Muscle layer of duodenum (tissue), 2 donors: ENCODE measurements at regions not wholly inside any gene's neighbourhood (a gene's known extent, or its start where the extent isn't known, plus 50 kb on each side); places are given as distances from the start of the nearest gene placed in this dataset.

ENCODE experiments used
- H3K27ac ChIP-seq: one replicate; pipeline ENCODE4 v1.7.0; 2013; ENCODE audit warnings: mild to moderate bottlenecking, low read length
- H3K27me3 ChIP-seq: one replicate; pipeline ENCODE4 v1.7.0; 2013; ENCODE audit warnings: low read depth, mild to moderate bottlenecking, control low read depth, low read length
- H3K36me3 ChIP-seq, 2 donors: one replicate each; pipeline ENCODE4 v1.7.0; 2013; ENCODE audit warnings: low read length in 2 of 2, control low read depth in 1 of 2, mild to moderate bottlenecking in 1 of 2; ENCODE audit not compliant: insufficient read depth in 2 of 2, control insufficient read depth in 1 of 2
- H3K4me1 ChIP-seq, 2 donors: one replicate each; pipeline ENCODE4 v1.7.0; 2013; ENCODE audit warnings: low read length in 2 of 2, mild to moderate bottlenecking in 2 of 2, control low read depth in 1 of 2, moderate library complexity in 1 of 2; ENCODE audit not compliant: insufficient read depth in 2 of 2, control insufficient read depth in 1 of 2
- H3K4me3 ChIP-seq, 2 donors: one replicate each; pipeline ENCODE4 v1.7.0; 2013; ENCODE audit warnings: low read length in 2 of 2, low read depth in 1 of 2, mild to moderate bottlenecking in 1 of 2
- H3K9me3 ChIP-seq, 2 donors: one replicate each; pipeline ENCODE4 v1.7.0; 2013; ENCODE audit warnings: low read length in 2 of 2, control low read depth in 1 of 2, mild to moderate bottlenecking in 1 of 2; ENCODE audit not compliant: control insufficient read depth in 1 of 2
- donor health status: healthy.

DNA sequence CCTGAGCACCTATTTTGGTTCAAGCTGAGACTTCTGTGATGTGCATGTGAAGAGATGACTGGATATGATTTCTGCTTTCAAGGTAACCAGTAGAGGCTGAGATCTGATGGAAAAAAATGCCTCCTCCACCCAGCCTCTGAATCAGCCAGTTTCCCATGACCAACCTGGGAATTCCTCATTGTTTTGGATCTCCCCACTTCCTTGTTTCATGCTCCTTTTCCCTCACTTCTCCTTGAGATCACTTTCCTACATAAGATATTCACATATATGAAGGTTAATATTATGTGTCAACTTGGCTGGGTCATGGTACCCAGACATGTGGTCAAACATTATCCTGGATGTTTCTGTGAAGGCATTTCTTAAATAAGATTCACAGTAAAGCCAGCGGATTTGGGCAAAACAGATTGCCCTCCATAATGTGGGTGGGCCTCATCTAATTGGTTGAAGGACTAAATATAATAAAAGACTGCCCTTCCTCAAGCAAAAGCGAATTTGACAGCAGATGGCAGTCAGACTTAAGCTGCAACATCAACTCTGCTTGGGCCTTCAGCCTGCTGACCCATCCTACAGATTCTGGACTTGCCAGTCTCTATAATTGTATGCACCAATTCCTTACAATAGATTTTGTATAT is 379.4 kb downstream of the TNS1 start:
- no peaks in the 10 kb centered on the region for H3K36me3 ChIP-seq
- H3K27me3 ChIP-seq = no peaks in the 10 kb centered on the region
- H3K9me3 ChIP-seq = no peaks in the 10 kb centered on the region
- no peak overlapping the region for H3K4me3 ChIP-seq
- H3K4me1 ChIP-seq = peaks cover 7 to 42% of the 10 kb centered on the region in 2 donors
- peak overlapping the region; percentile 24 for H3K27ac ChIP-seq

DNA sequence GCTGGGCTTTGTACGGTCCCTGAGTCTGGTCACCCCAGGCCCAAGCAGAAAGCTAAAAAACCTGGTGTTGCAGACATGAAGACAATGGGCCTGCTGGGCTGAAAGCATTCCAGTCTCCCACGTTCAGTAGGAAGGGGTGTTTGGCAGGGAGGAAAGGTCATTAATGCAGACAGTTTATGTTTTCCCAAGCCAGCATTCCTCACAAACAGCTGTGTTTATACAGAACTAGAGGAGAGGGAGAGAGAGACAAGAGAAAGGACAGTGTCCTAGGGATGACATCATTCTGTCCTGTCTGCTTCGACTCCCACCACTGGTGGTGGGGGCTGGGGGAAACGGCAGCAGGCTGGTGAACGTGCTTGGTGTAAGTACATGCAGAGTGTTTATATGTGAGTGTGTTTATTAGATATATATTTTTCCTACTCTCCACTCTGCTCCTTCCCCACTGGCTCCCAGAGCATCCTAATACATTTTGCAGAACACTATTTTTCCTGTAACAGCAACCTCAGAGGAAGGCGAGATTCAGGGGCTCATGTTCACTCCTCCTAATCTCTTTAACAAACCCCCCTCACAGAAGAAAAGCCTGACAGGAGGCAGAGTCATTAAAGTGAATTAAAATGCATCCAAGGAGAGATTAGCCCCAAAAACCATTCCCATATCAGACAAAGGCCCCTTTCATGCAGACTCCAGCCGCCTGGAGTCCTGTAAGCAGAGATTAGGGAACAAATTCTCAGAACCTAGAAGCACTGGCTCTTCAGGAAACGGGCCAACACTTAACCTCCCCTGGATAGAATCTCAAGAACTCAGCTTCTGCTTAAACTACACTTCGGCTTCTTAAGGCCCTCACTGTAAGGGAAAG is 380.4 kb downstream of the TNS1 start:
- H3K4me3 ChIP-seq = peak overlapping the region in 1 of 2 donors; percentile 14
- peak overlapping the region; percentile 24 for H3K27ac ChIP-seq
- H3K9me3 ChIP-seq = no peaks in the 10 kb centered on the region
- no peaks in the 10 kb centered on the region for H3K36me3 ChIP-seq
- H3K4me1 ChIP-seq = peaks cover 7 to 45% of the 10 kb centered on the region in 2 donors
- H3K27me3 ChIP-seq = no peaks in the 10 kb centered on the region

DNA sequence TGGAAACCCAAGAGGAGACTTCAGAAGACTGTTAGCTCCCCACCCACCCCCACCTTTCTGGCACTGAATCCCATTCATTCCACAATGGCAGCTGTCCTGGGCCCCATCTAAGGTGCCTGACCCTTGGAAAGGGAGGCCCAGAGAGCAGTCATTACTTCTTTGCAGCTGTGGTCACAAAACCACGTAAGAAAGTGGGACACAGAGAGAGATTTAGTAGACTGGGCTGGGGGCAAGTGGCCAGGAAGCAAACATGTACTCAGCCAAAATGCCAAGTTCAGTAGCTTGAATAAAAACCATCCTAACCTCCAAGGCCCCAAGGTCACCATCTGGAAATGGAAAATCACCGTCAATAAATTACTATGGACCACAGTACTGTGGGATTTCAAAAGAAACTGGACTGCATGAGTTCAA is 381.4 kb downstream of the TNS1 start:
- Histone ChIP-seq H3K27me3 (no peaks in the 10 kb centered on the region), H3K27ac (no peak overlapping the region), H3K4me3 (peak overlapping the region in 1 of 2 donors; percentile 14), H3K36me3 (no peaks in the 10 kb centered on the region), H3K9me3 (no peaks in the 10 kb centered on the region), H3K4me1 (peaks cover 7 to 52% of the 10 kb centered on the region in 2 donors)

DNA sequence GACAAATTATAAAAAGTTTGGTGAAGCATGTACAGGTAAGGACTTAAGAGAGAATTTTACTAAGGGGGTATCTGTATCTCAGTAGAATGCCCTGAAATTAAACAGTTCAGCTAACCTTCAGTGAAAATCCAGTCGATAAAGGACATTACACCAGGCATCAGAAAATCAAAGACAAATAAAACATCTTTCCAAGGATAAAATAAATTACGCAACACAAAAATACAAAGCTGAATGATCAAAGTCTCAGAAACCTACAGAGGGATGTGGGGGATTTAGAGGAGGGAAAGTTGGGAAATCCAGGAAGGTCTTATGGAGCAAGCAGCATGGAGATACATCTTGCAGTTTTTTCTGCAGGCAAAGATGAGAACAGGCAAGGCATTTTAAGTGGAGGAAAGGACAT is 384.1 kb downstream of the TNS1 start:
- Histone ChIP-seq H3K4me1 (peaks cover 7 to 36% of the 10 kb centered on the region in 2 donors), H3K27ac (no peak overlapping the region), H3K36me3 (no peaks in the 10 kb centered on the region), H3K4me3 (no peak overlapping the region), H3K9me3 (no peaks in the 10 kb centered on the region), H3K27me3 (no peaks in the 10 kb centered on the region)

DNA sequence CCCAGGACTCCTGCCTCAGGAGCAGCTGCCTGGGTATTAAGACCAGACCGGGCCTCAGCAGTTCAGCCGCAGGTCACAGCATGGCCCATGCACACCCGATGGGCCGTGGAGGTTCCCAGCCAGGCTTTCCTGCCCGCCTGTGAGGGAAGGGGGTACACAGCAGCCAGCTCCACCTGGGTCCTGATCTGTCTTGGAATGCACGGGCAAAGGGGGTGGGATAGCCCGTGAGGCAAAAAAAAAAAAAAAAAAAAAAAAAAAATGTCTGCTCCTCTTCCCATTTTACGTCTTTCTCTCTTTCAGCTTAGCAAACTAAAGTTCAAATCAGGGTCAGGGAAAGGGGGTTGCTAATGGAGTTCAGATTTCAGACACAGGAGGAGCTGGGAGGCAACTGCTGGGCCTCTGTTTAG is 385.2 kb downstream of the TNS1 start:
- no peaks in the 10 kb centered on the region for H3K36me3 ChIP-seq
- H3K9me3 ChIP-seq = no peaks in the 10 kb centered on the region
- no peaks in the 10 kb centered on the region for H3K27me3 ChIP-seq
- H3K4me3 ChIP-seq = no peak overlapping the region
- H3K4me1 ChIP-seq = peaks cover 2 to 26% of the 10 kb centered on the region in 2 donors
- no peak overlapping the region for H3K27ac ChIP-seq

DNA sequence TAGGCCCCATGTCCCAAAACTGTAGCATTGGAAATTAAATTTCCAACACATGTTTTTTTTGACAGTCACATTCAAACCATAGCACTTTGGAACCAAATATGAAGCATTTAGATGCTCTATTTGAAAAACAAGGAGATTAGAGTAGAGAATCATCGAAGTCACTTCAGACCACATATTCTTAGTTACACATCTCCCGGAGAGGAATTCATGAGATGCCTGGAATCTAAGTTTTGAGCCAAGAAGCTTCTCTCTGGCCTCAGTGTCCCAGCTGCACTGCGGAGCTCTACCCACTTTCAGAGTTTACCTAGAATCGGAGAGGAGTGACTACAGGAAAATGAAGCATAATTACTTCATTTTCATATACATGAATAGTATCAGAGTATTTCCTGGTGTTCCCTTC is 385.9 kb downstream of the TNS1 start:
- Histone ChIP-seq H3K4me3 (no peak overlapping the region), H3K36me3 (no peaks in the 10 kb centered on the region), H3K27ac (no peak overlapping the region), H3K4me1 (peaks cover 0 to 19% of the 10 kb centered on the region in 2 donors), H3K9me3 (no peaks in the 10 kb centered on the region), H3K27me3 (no peaks in the 10 kb centered on the region)

DNA sequence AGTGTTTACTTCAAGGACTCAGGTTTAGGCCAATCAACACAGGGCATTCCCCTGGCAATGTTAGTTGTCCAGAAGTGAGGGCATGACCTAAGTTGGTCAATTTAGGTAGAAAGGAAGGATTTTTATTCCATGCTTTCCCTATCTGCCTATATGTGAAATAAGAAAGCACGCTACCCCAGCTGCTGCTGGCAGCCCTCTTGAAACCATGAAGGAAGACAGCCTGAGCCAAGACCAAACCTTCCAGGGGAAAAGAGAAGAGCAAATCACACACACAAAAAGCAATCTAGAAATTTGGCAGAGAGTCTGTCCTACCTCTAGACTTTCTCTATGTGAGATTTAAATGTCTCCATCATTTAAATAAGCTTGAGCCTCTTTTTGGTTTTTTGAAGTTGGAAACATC is 387.6 kb downstream of the TNS1 start:
- H3K36me3 ChIP-seq = no peaks in the 10 kb centered on the region
- no peaks in the 10 kb centered on the region for H3K9me3 ChIP-seq
- H3K27ac ChIP-seq = no peak overlapping the region
- H3K4me3 ChIP-seq = no peak overlapping the region
- H3K4me1 ChIP-seq = peaks cover 0 to 9% of the 10 kb centered on the region in 2 donors
- H3K27me3 ChIP-seq = no peaks in the 10 kb centered on the region

DNA sequence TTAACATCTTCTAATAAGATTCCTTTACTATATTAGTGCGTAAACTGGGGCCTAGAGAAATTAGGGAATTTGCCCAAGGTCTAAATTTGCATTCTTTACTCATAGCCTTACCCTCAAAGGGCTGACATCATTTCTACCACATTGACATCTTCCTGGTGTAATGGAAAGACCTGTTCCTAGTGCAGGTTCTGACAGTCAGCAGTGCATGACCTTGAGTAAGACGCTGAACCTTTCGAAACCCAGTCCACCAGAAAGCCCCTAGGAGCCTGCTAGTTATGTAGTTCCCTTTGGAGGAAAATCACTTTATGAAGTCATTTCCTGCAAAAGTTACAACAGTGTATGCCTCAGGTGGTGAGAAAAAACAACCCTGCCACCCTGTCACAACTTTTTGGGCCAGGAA is 388.3 kb downstream of the TNS1 start:
- Histone ChIP-seq H3K4me3 (no peak overlapping the region), H3K4me1 (peaks cover 0 to 9% of the 10 kb centered on the region in 2 donors), H3K9me3 (no peaks in the 10 kb centered on the region), H3K27me3 (no peaks in the 10 kb centered on the region), H3K36me3 (no peaks in the 10 kb centered on the region), H3K27ac (no peak overlapping the region)

DNA sequence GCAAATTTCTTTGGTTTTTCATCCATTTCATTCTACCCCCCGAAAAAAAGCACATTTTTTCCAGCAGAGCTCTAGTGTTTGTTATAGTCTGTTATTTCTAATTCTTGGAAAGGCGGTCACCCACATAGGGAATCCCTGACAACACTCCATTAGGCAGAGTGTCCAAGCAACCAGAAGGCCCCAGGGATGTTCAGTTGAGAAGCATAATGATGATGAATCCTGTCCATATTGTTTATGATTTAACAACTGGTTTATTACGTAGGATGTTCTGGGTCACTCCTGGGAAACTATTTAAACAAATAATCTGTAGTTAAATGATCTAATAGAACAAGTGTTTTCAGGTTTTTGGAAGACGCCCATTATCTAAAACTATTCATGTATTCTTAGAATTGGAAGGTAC is 388.7 kb downstream of the TNS1 start:
- Histone ChIP-seq H3K27me3 (no peaks in the 10 kb centered on the region), H3K4me1 (peaks cover 0 to 9% of the 10 kb centered on the region in 2 donors), H3K9me3 (no peaks in the 10 kb centered on the region), H3K27ac (no peak overlapping the region), H3K4me3 (no peak overlapping the region), H3K36me3 (no peaks in the 10 kb centered on the region)

DNA sequence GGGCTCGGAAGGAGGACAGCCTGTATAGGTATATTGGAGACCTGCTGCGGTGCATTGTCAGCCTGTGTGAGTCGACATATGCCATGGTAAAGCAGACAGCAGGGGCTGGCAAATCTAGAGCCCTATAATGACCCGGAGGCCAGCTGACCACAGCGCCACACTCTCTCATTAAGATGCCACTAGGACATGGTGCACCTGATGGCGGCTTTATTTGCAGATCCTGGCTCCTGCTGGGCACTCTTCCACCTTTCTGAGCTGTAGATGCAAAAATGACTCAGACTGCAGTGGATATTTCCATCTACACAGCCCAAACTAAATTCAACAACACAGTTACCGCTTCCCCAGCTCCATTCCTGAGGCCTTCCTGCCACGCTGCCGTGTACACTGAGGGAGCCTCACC is 389.9 kb downstream of the TNS1 start:
- Histone ChIP-seq H3K27ac (no peak overlapping the region), H3K4me1 (peaks cover 0 to 9% of the 10 kb centered on the region in 2 donors), H3K9me3 (no peaks in the 10 kb centered on the region), H3K27me3 (no peaks in the 10 kb centered on the region), H3K4me3 (no peak overlapping the region), H3K36me3 (no peaks in the 10 kb centered on the region)

DNA sequence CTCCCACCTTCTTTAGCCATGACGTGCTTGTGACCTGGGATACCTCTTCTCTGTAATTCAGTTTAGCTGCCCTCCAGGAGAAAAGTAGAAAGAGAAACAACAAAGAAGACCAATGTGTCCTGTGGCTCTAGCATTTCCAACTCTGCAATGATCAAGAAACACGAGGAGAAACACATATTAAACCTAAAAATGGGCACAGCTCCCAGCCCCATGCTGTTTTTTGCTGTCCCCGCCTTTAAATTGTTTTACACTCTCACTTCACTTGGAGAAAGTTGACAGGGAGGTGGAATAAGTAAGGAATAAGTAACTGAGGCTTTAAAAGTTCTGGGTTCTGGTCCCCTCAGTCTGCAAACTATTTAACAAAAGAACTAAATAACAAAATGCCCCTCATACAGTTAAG is 390.6 kb downstream of the TNS1 start:
- Histone ChIP-seq H3K4me1 (peaks cover 0 to 5% of the 10 kb centered on the region in 2 donors), H3K9me3 (no peaks in the 10 kb centered on the region), H3K27me3 (no peaks in the 10 kb centered on the region), H3K27ac (no peak overlapping the region), H3K36me3 (no peaks in the 10 kb centered on the region), H3K4me3 (no peak overlapping the region)
